ENCODE measurements at regions not wholly inside any gene's neighbourhood (a gene's known extent, or its start where the extent isn't known, plus 50 kb on each side); places are given as distances from the start of the nearest gene placed in this dataset.

DNA sequence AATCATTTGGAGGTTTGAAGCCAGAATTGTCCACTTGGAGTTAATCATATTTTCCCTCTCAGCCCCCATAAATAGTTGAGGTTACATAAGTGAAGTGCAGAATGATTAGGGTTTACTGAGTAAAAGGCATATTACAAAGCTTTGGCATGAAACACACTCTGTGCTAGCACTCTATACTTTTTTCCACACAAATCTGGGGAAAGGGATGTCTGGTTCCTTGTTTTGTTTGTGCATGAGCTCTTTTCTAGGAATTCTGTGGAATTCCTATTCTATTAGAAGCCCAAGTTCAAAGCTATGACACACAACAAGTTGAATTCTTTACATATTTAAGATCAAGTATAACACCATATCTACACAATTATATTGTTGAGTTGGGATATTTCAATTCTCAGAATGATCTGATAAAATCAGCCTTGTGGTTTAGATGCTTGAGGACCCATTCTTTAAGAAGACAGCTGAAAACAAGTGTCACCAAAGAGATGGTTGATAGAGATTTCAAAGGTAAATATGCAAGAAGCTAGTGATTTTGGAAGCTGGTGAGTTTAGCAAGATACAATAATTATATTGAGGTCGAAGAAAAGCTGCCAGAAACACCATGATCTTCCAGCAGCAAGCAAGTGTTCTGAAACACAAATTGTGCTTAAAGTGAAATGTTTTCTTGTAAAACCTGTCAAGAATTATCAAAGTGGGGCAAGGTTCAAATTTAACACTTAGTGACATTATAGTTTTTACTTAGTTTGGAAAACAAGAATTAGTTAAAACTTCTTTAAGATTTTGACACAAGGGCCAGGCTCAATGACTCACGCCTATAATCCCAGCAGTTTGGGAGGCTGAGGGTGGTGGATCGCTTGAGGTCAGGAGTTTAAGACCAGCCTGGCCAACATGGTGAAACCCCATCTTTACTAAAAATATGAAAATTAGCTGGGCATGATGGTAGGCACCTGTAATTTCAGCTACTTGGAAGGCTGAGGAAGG lies 122.6 kb downstream of the INHBA start (continued):
- TF ChIP-seq MEF2A (IDR thresholded peaks at IDR 0.05; ENCODE audit: borderline replicate concordance, low read depth) (peak; percentile 67), FOXM1 (IDR thresholded peaks at IDR 0.05; ENCODE audit: low read depth) (peak; percentile 91)
- TF ChIP-seq, protein P1, sequence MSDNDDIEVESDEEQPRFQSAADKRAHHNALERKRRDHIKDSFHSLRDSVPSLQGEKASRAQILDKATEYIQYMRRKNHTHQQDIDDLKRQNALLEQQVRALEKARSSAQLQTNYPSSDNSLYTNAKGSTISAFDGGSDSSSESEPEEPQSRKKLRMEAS (IDR thresholded peaks at IDR 0.05; ENCODE audit: low read depth): peak; percentile 79; the same call in 1 of the 2 replicates

DNA sequence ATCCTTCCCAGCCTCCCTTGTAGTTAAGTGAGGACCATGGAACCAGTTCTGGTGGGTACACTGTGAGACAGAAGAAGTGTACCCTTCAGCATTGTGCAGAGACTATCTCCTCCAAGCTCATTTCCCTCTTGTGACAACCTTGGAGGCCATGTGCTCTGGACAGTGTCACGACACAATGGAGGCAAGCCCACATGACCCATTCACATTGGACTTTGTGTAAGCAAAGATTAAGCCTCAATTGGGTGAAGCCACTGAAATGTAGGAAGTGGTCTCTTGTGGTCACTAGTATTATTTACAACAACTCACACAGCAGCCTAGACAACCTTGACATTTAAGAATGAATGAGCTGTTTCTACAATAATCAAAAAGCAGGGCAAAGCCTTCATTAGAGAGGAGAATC lies 124.2 kb downstream of the INHBA start:
- H3K27ac ChIP-seq (ENCODE audit: low read depth in 2 of 2, low read length in 1 of 2): peak overlapping the region in 1 of 2 experiments; percentile 96; a peak in 2 of 4 replicates
- TF ChIP-seq, protein P1 (IDR thresholded peaks at IDR 0.05; ENCODE audit: low read depth): no peak
- TF ChIP-seq NFIC (IDR thresholded peaks at IDR 0.05; ENCODE audit: borderline replicate concordance) (no peak), TAF1 (IDR thresholded peaks at IDR 0.05; ENCODE audit: borderline replicate concordance, low read depth, low read length) (no peak), MEF2A (IDR thresholded peaks at IDR 0.05; ENCODE audit: borderline replicate concordance, low read depth) (no peak), GATA2 (CRISPR knock-in tag; IDR thresholded peaks at IDR 0.05) (no peak), FOXJ3 (CRISPR knock-in tag; IDR thresholded peaks at IDR 0.05) (no peak), RAD21 (IDR thresholded peaks at IDR 0.05; ENCODE audit: low read length) (no peak)
- no peak overlapping the region for H3K4me3 ChIP-seq (ENCODE audit: low read depth in 2 of 2, low read length in 1 of 2)
- no peak for DNase-seq
- H3K36me3 ChIP-seq (replicated peaks in 1 of 2; ENCODE audit: control insufficient read depth in 1 of 2, insufficient read depth in 2 of 2, low read length in 1 of 2): no peaks in the 10 kb centered on the region
- no peaks in the 10 kb centered on the region for H3K9me3 ChIP-seq
- H4K20me1 ChIP-seq (ENCODE audit: insufficient read depth): no peaks in the 10 kb centered on the region
- H3K79me2 ChIP-seq (ENCODE audit: insufficient read depth): no peaks in the 10 kb centered on the region
- H3K4me2 ChIP-seq: no peak overlapping the region
- H3K4me1 ChIP-seq (ENCODE audit: control insufficient read depth in 1 of 2, insufficient read depth in 2 of 2, low read depth in 1 of 2, low read length in 1 of 2): peaks cover 0 to 18% of the 10 kb centered on the region in 2 experiments; a peak in 2 of 4 replicates
- WGBS (ENCODE audit: low lambda C conversion rate): 82% methylated on average over 1 of the region's 1 CpG
- POLR2A ChIA-PET: no interaction called here
- CTCF ChIA-PET: interaction anchor here (0.7 to 0.9 kb wide), 3 partner anchors 9 to 704 kb away, joined by 3 to 4 read pairs (median 3); no protein-coding TSS in a partner anchor
- H2AFZ ChIP-seq (ENCODE audit: low read depth): no peak overlapping the region
- H3K9me2 ChIP-seq: no peaks in the 10 kb centered on the region
- no peak overlapping the region for H3K9ac ChIP-seq
- H3F3A ChIP-seq (replicated peaks; ENCODE audit: insufficient read depth): peaks cover 30% of the 10 kb centered on the region
- H3K27me3 ChIP-seq (ENCODE audit: insufficient read depth): no peaks in the 10 kb centered on the region

DNA sequence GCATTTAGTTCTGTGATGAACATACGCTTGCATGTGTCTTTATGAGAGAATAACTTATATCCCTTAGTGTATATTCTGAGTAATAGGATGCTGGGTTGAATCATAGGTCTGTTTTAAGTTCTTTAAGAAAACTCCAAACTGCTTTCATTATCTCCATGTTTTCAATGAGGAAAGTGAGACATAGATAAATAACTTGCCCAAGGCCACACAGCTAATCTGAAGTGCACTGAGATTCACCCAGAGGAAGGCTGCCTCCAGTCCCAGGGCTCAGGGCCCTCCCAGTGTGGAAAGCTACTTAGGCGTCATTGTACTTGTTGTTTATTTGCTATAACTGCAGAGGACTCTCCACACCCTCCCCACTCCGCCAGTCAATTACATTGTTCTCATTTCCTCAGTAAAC lies 126.7 kb downstream of the INHBA start:
- H3K36me3 ChIP-seq (replicated peaks in 1 of 2; ENCODE audit: control insufficient read depth in 1 of 2, insufficient read depth in 2 of 2, low read length in 1 of 2): no peaks in the 10 kb centered on the region
- no peak overlapping the region for H3K4me3 ChIP-seq (ENCODE audit: low read depth in 2 of 2, low read length in 1 of 2)
- no peak for DNase-seq
- CTCF ChIA-PET: interaction anchor here (1.3 kb wide), 1 partner anchor 12 kb away, joined by 3 read pairs; no protein-coding TSS in a partner anchor
- H3K4me2 ChIP-seq: no peak overlapping the region
- H3K4me1 ChIP-seq (ENCODE audit: control insufficient read depth in 1 of 2, insufficient read depth in 2 of 2, low read depth in 1 of 2, low read length in 1 of 2): peaks cover 0 to 25% of the 10 kb centered on the region in 2 experiments; a peak in 2 of 4 replicates
- H3K9me3 ChIP-seq: no peaks in the 10 kb centered on the region
- H3K9ac ChIP-seq: no peak overlapping the region
- H3K27me3 ChIP-seq (ENCODE audit: insufficient read depth): no peaks in the 10 kb centered on the region
- TF ChIP-seq, protein P1 (IDR thresholded peaks at IDR 0.05; ENCODE audit: low read depth): no peak
- no peak for TF ChIP-seq YY1 (IDR thresholded peaks at IDR 0.05; ENCODE audit: low read depth)
- no peak for TF ChIP-seq MEF2A (IDR thresholded peaks at IDR 0.05; ENCODE audit: borderline replicate concordance, low read depth)
- no peak for TF ChIP-seq GABPA (IDR thresholded peaks at IDR 0.05; ENCODE audit: low read depth)
- TF ChIP-seq, protein P2, sequence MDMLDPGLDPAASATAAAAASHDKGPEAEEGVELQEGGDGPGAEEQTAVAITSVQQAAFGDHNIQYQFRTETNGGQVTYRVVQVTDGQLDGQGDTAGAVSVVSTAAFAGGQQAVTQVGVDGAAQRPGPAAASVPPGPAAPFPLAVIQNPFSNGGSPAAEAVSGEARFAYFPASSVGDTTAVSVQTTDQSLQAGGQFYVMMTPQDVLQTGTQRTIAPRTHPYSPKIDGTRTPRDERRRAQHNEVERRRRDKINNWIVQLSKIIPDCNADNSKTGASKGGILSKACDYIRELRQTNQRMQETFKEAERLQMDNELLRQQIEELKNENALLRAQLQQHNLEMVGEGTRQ (IDR thresholded peaks at IDR 0.05; ENCODE audit: borderline replicate concordance, low read depth, low read length): no peak
- TF ChIP-seq EZH2phosphoT487 (IDR thresholded peaks at IDR 0.05; ENCODE audit: borderline replicate concordance, low read depth): no peak
- no peak for TF ChIP-seq FOXM1 (IDR thresholded peaks at IDR 0.05; ENCODE audit: low read depth)
- TF ChIP-seq RAD21 (IDR thresholded peaks at IDR 0.05; ENCODE audit: low read length): no peak
- no peak for TF ChIP-seq MXI1 (IDR thresholded peaks at IDR 0.05; ENCODE audit: low read depth, low read length)
- no peak for TF ChIP-seq FOXJ3 (CRISPR knock-in tag; IDR thresholded peaks at IDR 0.05)
- no peak for TF ChIP-seq GATA2 (CRISPR knock-in tag; IDR thresholded peaks at IDR 0.05)
- no peak overlapping the region for H2AFZ ChIP-seq (ENCODE audit: low read depth)
- peak overlapping the region in 1 of 2 experiments; percentile 4; a peak in 1 of 4 replicates for H3K27ac ChIP-seq (ENCODE audit: low read depth in 2 of 2, low read length in 1 of 2)
- POLR2A ChIA-PET: no interaction called here
- no peaks in the 10 kb centered on the region for H3K79me2 ChIP-seq (ENCODE audit: insufficient read depth)
- H4K20me1 ChIP-seq (ENCODE audit: insufficient read depth): no peaks in the 10 kb centered on the region
- WGBS (ENCODE audit: low lambda C conversion rate): 89% methylated on average over 3 of the region's 3 CpGs
- H3K9me2 ChIP-seq: no peaks in the 10 kb centered on the region
- H3F3A ChIP-seq (replicated peaks; ENCODE audit: insufficient read depth): peaks cover 28% of the 10 kb centered on the region

Data from SK-N-SH (cell line).